ENCODE measurements at regions not wholly inside any gene's neighbourhood (a gene's known extent, or its start where the extent isn't known, plus 50 kb on each side); places are given as distances from the start of the nearest gene placed in this dataset.

DNA sequence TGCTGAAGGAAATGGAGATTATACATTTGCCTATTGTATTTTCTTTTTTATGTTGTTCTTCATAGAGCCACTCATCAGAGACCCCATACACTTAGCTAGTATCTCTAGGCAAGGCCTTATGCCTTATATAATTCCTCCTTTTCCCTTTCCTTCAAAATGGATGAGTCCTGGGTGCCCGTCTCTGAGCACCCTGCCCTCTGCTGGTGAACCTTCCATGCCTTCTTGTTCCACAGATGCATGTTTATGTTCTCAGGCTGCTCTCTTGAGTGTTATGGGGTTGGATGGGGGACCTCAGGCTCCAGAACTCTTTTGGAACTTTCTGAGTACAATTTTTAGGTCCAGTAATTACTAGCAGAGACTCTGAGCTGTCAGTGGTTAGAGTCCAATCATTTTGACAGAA is 368.6 kb upstream of the SPRED2 start:
- TF ChIP-seq POLR2A (IDR thresholded peaks at IDR 0.05), result no peak
- TF ChIP-seq, protein P1, sequence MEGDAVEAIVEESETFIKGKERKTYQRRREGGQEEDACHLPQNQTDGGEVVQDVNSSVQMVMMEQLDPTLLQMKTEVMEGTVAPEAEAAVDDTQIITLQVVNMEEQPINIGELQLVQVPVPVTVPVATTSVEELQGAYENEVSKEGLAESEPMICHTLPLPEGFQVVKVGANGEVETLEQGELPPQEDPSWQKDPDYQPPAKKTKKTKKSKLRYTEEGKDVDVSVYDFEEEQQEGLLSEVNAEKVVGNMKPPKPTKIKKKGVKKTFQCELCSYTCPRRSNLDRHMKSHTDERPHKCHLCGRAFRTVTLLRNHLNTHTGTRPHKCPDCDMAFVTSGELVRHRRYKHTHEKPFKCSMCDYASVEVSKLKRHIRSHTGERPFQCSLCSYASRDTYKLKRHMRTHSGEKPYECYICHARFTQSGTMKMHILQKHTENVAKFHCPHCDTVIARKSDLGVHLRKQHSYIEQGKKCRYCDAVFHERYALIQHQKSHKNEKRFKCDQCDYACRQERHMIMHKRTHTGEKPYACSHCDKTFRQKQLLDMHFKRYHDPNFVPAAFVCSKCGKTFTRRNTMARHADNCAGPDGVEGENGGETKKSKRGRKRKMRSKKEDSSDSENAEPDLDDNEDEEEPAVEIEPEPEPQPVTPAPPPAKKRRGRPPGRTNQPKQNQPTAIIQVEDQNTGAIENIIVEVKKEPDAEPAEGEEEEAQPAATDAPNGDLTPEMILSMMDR (IDR thresholded peaks at IDR 0.05), result no peak
- TF ChIP-seq POLR2AphosphoS5 (IDR thresholded peaks at IDR 0.05), result no peak
- no peak for TF ChIP-seq EP300 (IDR thresholded peaks at IDR 0.05)
- no peak overlapping the region for H3K4me3 ChIP-seq
- no peak overlapping the region for H3K27ac ChIP-seq
- no peaks in the 10 kb centered on the region for H3K36me3 ChIP-seq
- 79% methylated on average over 1 of the region's 1 CpG for WGBS
- no peak for DNase-seq (ENCODE audit: low spot score in 2 of 2)
- no peaks in the 10 kb centered on the region for H3K27me3 ChIP-seq
- H3K4me1 ChIP-seq, result no peaks in the 10 kb centered on the region
- no peaks in the 10 kb centered on the region for H3K9me3 ChIP-seq

- Histone ChIP-seq H3K27ac (no peak overlapping the region), H3K9me3 (no peaks in the 10 kb centered on the region), H3K4me1 (no peaks in the 10 kb centered on the region), H3K4me3 (no peak overlapping the region), H3K36me3 (no peaks in the 10 kb centered on the region), H3K27me3 (no peaks in the 10 kb centered on the region)
- TF ChIP-seq EP300 (IDR thresholded peaks at IDR 0.05) (no peak), POLR2AphosphoS5 (IDR thresholded peaks at IDR 0.05) (no peak), POLR2A (IDR thresholded peaks at IDR 0.05) (no peak)
- TF ChIP-seq, protein P1 (IDR thresholded peaks at IDR 0.05), result no peak
- WGBS, result 81% methylated on average over 5 of the region's 5 CpGs
- DNase-seq (ENCODE audit: low spot score in 2 of 2), result no peak
These were observed 366.9 kb upstream of the SPRED2 start for GRCh38 chr2:65799141-65799854.

DNA sequence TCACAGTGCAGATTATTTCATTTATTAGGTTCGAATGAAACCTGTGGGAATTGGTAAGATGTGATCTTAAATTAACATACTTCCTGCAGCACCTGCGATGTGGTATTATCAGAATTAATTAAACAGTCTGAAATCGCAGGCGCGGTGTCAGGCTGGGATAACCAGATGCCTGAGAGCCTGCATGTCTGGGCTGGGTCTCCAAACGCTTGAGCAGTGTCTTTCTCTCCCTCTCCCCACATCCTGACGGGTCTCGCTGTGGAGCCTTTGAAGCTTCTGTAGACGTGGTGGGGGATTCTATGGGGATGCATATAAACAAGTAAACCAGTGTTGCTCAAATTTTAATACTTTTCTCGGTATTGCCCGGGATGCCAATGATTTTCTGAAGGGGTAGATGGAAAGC is 366.2 kb upstream of the SPRED2 start:
- WGBS, result 84% methylated on average over 11 of the region's 11 CpGs
- Histone ChIP-seq H3K9me3 (no peaks in the 10 kb centered on the region), H3K27ac (no peak overlapping the region), H3K4me1 (no peaks in the 10 kb centered on the region), H3K36me3 (no peaks in the 10 kb centered on the region), H3K4me3 (no peak overlapping the region), H3K27me3 (no peaks in the 10 kb centered on the region)
- no peak for DNase-seq (ENCODE audit: low spot score in 2 of 2)
- TF ChIP-seq EP300 (IDR thresholded peaks at IDR 0.05) (no peak), POLR2AphosphoS5 (IDR thresholded peaks at IDR 0.05) (no peak), POLR2A (IDR thresholded peaks at IDR 0.05) (no peak)
- TF ChIP-seq, protein P1 (IDR thresholded peaks at IDR 0.05), result no peak

- H3K9me3 ChIP-seq, result no peaks in the 10 kb centered on the region
- no peaks in the 10 kb centered on the region for H3K4me1 ChIP-seq
- H3K36me3 ChIP-seq, result no peaks in the 10 kb centered on the region
- WGBS, result 91% methylated on average over 4 of the region's 4 CpGs
- no peak overlapping the region for H3K4me3 ChIP-seq
- H3K27ac ChIP-seq, result no peak overlapping the region
- DNase-seq (ENCODE audit: low spot score in 2 of 2), result no peak
- no peak for TF ChIP-seq EP300 (IDR thresholded peaks at IDR 0.05)
- TF ChIP-seq POLR2AphosphoS5 (IDR thresholded peaks at IDR 0.05), result no peak
- TF ChIP-seq, protein P1 (IDR thresholded peaks at IDR 0.05), result no peak
- TF ChIP-seq POLR2A (IDR thresholded peaks at IDR 0.05), result no peak
- no peaks in the 10 kb centered on the region for H3K27me3 ChIP-seq
These were observed 362.6 kb upstream of the SPRED2 start for GRCh38 chr2:65794994-65795393.

- no peaks in the 10 kb centered on the region for H3K4me1 ChIP-seq
- no peak for DNase-seq (ENCODE audit: low spot score in 2 of 2)
- TF ChIP-seq POLR2AphosphoS5 (IDR thresholded peaks at IDR 0.05), result no peak
- no peak for TF ChIP-seq POLR2A (IDR thresholded peaks at IDR 0.05)
- no peak for TF ChIP-seq EP300 (IDR thresholded peaks at IDR 0.05)
- TF ChIP-seq, protein P1 (IDR thresholded peaks at IDR 0.05), result no peak
- H3K9me3 ChIP-seq, result no peaks in the 10 kb centered on the region
- H3K4me3 ChIP-seq, result no peak overlapping the region
- 82% methylated on average over 9 of the region's 9 CpGs for WGBS
- no peaks in the 10 kb centered on the region for H3K36me3 ChIP-seq
- no peak overlapping the region for H3K27ac ChIP-seq
- no peaks in the 10 kb centered on the region for H3K27me3 ChIP-seq
These were observed 359.1 kb upstream of the SPRED2 start for GRCh38 chr2:65791404-65791975.

All from suprapubic skin (tissue), 4 donors.